Neuron (in vitro differentiated cells): ENCODE measurements at regions not wholly inside any gene's neighbourhood (a gene's known extent, or its start where the extent isn't known, plus 50 kb on each side); places are given as distances from the start of the nearest gene placed in this dataset.
"Not testable (repeated sequence)": the region's sequence is repeated elsewhere in the genome, so short reads cannot be mapped to it uniquely, and the experiment has no call there.

Source experiments
- H2AFZ ChIP-seq: one replicate; pipeline ENCODE4 v1.6.1; 2013; ENCODE audit warnings: low read depth, mild to moderate bottlenecking, inconsistent platforms, low read length, moderate library complexity
- H3K27me3 ChIP-seq: one replicate; pipeline ENCODE4 v1.6.1; 2013; ENCODE audit warnings: low read length; ENCODE audit not compliant: insufficient read depth
- H3K36me3 ChIP-seq: one replicate; pipeline ENCODE4 v1.6.1; 2013; ENCODE audit warnings: low read length; ENCODE audit not compliant: insufficient read depth
- H3K4me1 ChIP-seq: one replicate; pipeline ENCODE4 v1.6.1; 2013; ENCODE audit warnings: low read length; ENCODE audit not compliant: insufficient read depth
- H3K4me3 ChIP-seq: 2 replicates; pipeline ENCODE4 v1.5.1; 2013; ENCODE audit warnings: mild to moderate bottlenecking, low read length, moderate library complexity
- H3K9me3 ChIP-seq: one replicate; pipeline ENCODE4 v1.6.1; 2013; ENCODE audit warnings: low read length

DNA sequence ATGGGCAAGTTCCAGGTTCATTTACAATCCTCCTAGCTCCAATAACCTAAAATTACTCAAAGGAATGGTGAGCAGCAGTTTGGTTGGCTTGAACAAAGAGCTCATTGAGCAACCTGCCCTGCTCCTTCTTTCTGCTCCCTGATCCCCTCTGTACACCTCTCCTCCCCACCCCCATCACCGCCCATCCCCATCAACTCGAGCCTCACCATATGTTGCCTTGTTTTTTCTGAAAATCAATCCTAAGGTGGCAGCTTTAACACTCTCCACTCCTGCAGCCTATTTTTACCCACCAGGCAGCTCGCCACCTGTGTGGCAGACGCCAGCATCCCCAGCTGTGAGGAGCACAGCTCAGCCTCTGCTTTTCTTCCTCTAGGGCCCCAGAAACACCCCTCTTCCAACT is 533.4 kb upstream of the BRINP1 start:
- Histone ChIP-seq H3K4me3 (no peak overlapping the region), H3K27me3 (no peaks in the 10 kb centered on the region), H3K9me3 (no peaks in the 10 kb centered on the region), H3K4me1 (no peaks in the 10 kb centered on the region), H2AFZ (no peak overlapping the region), H3K36me3 (no peaks in the 10 kb centered on the region)

GRCh38 chr9:119898316-119898715 is 529.1 kb upstream of the BRINP1 start:
- Histone ChIP-seq H3K4me3 (no peak overlapping the region), H2AFZ (no peak overlapping the region)

DNA sequence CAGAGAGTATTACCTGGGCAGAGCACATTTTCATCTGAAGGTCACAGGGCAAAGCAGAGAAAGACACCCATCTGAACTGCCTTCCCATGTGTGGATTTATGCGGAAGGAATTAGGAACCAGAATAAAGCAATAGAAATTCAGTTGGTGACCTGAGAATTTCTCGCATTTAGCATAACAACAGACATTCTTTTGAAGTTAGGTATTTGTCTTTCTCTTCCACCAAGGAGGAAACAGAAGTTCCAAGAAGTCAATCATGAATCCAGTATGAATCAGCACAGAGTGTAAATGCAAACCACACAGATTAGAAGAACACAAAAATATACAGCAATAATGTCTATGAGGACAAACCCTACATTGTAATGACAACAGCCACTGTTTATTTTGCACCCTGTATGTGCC is 515.2 kb upstream of the BRINP1 start:
- Histone ChIP-seq H2AFZ (no peak overlapping the region), H3K4me3 (no peak overlapping the region), H3K9me3 (no peaks in the 10 kb centered on the region), H3K36me3 (no peaks in the 10 kb centered on the region), H3K4me1 (no peaks in the 10 kb centered on the region), H3K27me3 (no peaks in the 10 kb centered on the region)

More at GRCh38 chr9:119898316-119898715, 529.1 kb upstream of the BRINP1 start:
- Histone ChIP-seq H3K9me3 (no peaks in the 10 kb centered on the region), H3K4me1 (no peaks in the 10 kb centered on the region), H3K36me3 (no peaks in the 10 kb centered on the region), H3K27me3 (no peaks in the 10 kb centered on the region)

DNA sequence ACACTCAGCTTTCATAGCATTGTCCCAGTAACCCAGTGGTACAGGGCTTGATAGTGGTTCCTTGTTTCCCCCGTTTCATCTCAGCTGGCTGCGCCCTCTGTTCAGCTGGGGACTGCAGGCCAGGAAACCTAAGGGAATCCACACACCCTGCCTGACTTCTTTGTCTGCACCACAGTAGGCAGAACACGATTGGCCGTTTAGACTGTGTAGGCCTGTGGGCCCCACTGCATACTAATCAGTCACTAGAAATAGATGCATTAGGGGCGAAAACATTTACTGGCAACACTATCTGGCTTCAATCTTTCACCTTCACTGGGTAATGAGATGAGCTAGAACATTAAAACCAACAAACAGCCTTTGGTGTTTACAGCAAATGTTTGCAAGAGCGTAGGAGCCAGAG is 512.7 kb upstream of the BRINP1 start:
- Histone ChIP-seq H2AFZ (no peak overlapping the region), H3K9me3 (no peaks in the 10 kb centered on the region), H3K27me3 (no peaks in the 10 kb centered on the region), H3K36me3 (no peaks in the 10 kb centered on the region), H3K4me1 (no peaks in the 10 kb centered on the region), H3K4me3 (no peak overlapping the region)

DNA sequence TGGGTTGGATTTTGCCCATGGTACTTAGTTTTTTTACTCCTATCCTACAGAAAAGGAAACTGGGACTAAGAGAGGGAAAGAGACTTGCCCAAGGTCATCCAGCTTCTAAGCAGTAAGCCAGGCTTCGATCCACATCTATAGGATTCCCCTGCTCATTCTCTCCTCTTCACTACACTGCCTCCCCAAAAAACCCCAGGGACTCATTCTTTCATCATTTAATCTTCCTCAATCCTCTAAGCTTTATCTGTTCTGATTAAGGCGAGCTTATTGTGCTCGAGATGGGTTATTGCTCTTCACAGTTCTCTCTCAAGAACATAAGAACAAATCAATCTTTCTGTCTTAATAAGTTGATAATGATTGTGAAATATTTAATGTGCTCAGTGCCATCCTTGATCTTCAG is 511.1 kb upstream of the BRINP1 start:
- no peaks in the 10 kb centered on the region for H3K27me3 ChIP-seq
- H3K4me1 ChIP-seq = no peaks in the 10 kb centered on the region
- no peak overlapping the region for H2AFZ ChIP-seq
- H3K9me3 ChIP-seq = no peaks in the 10 kb centered on the region
- no peaks in the 10 kb centered on the region for H3K36me3 ChIP-seq
- H3K4me3 ChIP-seq = no peak overlapping the region

- H3K9me3 ChIP-seq = no peaks in the 10 kb centered on the region
- no peak overlapping the region for H2AFZ ChIP-seq
- H3K36me3 ChIP-seq = no peaks in the 10 kb centered on the region
- no peaks in the 10 kb centered on the region for H3K4me1 ChIP-seq
- no peaks in the 10 kb centered on the region for H3K27me3 ChIP-seq
- no peak overlapping the region for H3K4me3 ChIP-seq
Observed at GRCh38 chr9:119877306-119877705, 508.1 kb upstream of the BRINP1 start.

GRCh38 chr9:119873877-119874276 is 504.6 kb upstream of the BRINP1 start:
- H3K36me3 ChIP-seq = no peaks in the 10 kb centered on the region
- H3K9me3 ChIP-seq = no peaks in the 10 kb centered on the region
- H2AFZ ChIP-seq = no peak overlapping the region
- H3K27me3 ChIP-seq = no peaks in the 10 kb centered on the region
- H3K4me1 ChIP-seq = no peaks in the 10 kb centered on the region
- H3K4me3 ChIP-seq = no peak overlapping the region

GRCh38 chr9:119870251-119870650 is 501.0 kb upstream of the BRINP1 start:
- not testable (repeated sequence) for H3K4me1 ChIP-seq, H3K27me3 ChIP-seq, H3K36me3 ChIP-seq, H3K4me3 ChIP-seq, H3K9me3 ChIP-seq, H2AFZ ChIP-seq

- Histone ChIP-seq H2AFZ (no peak overlapping the region), H3K27me3 (no peaks in the 10 kb centered on the region), H3K9me3 (no peaks in the 10 kb centered on the region), H3K36me3 (no peaks in the 10 kb centered on the region), H3K4me1 (no peaks in the 10 kb centered on the region), H3K4me3 (no peak overlapping the region)
Observed at GRCh38 chr9:119868694-119869093, 499.5 kb upstream of the BRINP1 start.

DNA sequence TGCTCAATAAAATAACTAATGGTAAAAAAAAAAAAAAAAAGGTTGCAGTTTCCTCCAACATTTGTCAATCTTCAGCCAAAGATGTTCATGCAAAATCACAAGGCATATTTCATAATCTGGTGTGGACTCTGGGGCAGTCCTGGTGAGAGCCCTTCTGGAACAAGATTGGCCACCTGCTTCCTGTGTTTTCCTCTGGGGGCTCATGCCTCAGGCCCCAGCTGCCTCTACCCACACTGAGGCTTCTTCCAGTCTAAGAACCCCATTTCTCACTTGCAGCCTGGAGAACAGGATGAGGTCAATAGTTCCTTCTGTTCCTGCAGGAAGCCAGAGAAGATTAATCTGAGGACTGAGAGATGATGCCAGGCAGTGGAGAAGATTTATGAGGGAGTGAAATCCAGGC is 492.6 kb upstream of the BRINP1 start:
- Histone ChIP-seq H3K36me3 (no peaks in the 10 kb centered on the region), H2AFZ (no peak overlapping the region), H3K4me3 (no peak overlapping the region), H3K27me3 (no peaks in the 10 kb centered on the region), H3K4me1 (no peaks in the 10 kb centered on the region), H3K9me3 (no peaks in the 10 kb centered on the region)

DNA sequence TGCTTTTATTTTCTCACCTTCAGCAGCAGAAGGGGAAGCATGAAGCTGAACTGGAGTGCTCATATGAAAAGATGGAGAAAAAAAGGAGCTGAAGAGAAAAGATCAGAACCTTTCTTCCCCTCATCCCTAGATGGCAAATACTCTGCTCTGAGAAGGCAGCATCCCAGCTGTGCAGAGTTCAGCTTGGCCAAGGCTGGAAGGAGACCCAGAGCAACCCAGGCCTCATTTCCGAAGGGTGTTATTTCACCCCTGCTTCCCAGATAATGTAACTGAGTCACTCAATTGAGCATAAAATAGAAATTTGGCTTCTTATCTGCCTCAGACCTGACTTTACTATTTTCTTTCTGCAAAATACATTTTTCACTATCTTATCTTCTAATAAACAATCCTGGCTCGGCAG is 489.9 kb upstream of the BRINP1 start:
- Histone ChIP-seq H3K4me1 (no peaks in the 10 kb centered on the region), H3K36me3 (no peaks in the 10 kb centered on the region), H2AFZ (no peak overlapping the region), H3K9me3 (no peaks in the 10 kb centered on the region), H3K27me3 (no peaks in the 10 kb centered on the region), H3K4me3 (no peak overlapping the region)

GRCh38 chr9:119853126-119853525 is 483.9 kb upstream of the BRINP1 start:
- no peaks in the 10 kb centered on the region for H3K4me1 ChIP-seq
- H3K9me3 ChIP-seq = no peaks in the 10 kb centered on the region
- H3K36me3 ChIP-seq = no peaks in the 10 kb centered on the region
- H2AFZ ChIP-seq = no peak overlapping the region
- H3K27me3 ChIP-seq = no peaks in the 10 kb centered on the region
- no peak overlapping the region for H3K4me3 ChIP-seq

DNA sequence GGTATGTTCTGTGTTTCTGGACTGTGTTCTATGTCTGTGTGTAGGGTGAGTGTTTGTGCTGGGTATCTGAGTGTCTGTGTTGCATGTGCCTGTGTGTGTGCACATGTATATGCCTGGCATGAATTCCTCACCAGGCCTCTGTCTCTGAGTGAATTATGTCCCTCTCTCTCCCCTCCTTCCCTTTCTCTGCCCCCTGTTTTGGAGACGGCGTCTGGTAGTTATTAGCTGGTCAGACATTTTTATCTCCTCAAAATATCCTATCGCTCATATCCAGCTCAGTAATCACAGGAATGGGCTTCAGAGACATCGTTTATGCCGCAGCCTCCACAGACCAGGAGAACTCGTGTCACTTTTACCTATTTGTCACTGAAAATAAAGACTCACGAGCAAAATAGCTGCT is 483.2 kb upstream of the BRINP1 start:
- Histone ChIP-seq H3K36me3 (no peaks in the 10 kb centered on the region), H3K9me3 (no peaks in the 10 kb centered on the region), H2AFZ (no peak overlapping the region), H3K4me1 (no peaks in the 10 kb centered on the region), H3K27me3 (no peaks in the 10 kb centered on the region), H3K4me3 (no peak overlapping the region)

- Histone ChIP-seq H3K36me3 (no peaks in the 10 kb centered on the region), H3K4me1 (peaks cover 15% of the 10 kb centered on the region), H3K27me3 (no peaks in the 10 kb centered on the region), H3K9me3 (no peaks in the 10 kb centered on the region), H2AFZ (no peak overlapping the region), H3K4me3 (no peak overlapping the region)
Observed at GRCh38 chr9:119844431-119844830, 475.2 kb upstream of the BRINP1 start.
